SHP77 treated with DMSO at 0.1 percent for 48 hours (cell line): ENCODE measurements at regions not wholly inside any gene's neighbourhood (a gene's known extent, or its start where the extent isn't known, plus 50 kb on each side); places are given as distances from the start of the nearest gene placed in this dataset.

Experiments
- DNase-seq: peaks from one replicate; lab custom pipeline; 2025; lab: John Stamatoyannopoulos, UW

GRCh38 chr16:8519179-8519578, 71.1 kb downstream of the TMEM114 start:
- DNase-seq = no peak

DNA sequence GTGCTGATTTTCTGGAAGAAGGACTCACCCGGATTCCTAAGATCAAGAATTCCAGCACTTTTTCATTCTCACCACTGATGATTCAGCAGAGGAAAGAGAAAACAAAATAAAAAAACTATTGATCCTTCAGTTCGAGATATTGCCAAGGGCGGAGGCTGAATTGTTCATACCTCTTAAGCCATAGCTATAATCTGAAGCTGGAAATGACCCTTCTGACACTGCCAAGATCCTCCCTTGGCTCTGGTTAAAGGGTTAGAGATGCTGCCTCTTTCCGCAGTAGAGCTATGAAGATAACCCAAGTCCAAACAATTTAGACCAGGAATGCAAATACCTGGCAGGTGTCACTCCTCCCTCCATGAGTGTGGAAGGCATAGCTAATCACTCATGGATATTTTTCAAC, 73.0 kb downstream of the TMEM114 start:
- DNase-seq = no peak

DNA sequence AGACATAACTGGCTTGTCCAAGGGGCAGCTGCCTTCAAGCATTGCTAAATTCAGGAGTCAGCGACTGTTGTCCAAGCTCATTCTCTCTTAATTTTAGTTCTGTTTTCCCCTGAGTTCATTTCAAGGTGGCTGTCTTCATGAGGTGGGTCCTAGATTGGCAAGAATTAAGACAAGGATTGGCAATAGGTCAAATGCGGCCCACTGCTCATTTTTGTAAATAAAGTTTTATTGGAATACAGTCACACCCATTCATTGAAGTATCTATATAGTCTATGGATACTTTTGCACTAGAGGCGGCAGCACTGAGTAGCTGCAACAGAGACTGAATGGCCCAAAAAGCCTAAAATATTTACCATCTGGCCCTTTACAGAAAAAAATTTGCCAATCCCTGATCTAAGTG, 73.8 kb downstream of the TMEM114 start:
- DNase-seq = no peak

DNA sequence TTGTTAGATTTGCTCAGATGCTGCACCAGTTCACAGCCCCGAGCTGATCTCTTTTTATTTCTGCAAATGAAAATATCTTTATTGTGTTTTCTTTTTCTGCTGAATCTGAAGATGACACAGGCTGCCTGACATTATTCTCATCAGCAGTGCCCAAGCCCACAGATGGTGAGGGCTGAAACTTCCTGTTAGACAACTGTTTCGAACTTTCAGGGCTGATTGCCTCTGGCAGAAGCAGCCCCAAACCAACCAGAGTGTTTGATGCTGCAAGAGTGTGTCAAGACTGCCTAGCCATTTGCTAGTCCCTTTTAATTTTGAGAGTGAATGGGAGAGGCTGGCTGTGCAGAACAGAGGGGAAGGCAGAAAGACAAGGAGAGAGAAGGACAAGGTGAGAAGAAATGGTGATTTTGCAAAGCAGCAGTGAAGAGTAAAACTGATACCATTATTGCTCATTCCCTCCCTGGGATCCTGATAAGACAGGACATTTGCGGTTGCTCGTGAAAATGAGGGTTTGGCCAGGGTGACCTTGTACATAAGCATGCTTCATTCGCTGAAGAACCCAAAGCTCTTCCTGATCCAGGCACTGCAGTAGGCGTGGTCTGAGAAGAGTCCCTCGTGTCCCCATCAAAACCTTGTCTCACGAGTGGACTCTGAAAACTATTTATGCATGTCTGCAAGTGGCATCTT, 77.2 kb downstream of the TMEM114 start:
- no peak for DNase-seq

GRCh38 chr16:8511464-8511863, 78.8 kb downstream of the TMEM114 start:
- DNase-seq = no peak

- DNase-seq = no peak
These were observed 80.2 kb downstream of the TMEM114 start for GRCh38 chr16:8510160-8510559.

- DNase-seq = no peak
These were observed 84.9 kb downstream of the TMEM114 start for GRCh38 chr16:8505327-8505991.

- DNase-seq = no peak
These were observed 87.9 kb downstream of the TMEM114 start for GRCh38 chr16:8502446-8502845.

DNA sequence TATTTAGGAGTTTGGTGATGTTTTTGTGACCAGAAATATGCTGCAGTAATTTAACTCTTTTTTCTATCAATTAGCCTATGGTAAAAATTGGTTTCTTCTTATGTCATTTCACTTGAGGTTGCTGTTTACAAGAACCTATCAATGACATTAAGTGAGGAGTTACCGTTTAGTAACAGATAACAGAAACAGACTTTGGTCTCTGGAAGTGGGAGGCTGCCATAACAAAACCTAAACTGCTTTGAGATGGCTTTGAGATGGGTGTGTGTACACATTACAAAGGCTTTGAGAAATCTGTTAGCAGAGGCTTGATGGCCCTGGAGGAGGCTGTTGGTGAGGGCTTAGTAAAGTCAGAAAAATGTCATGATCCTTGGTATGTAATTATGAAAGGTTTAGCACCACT, 90.0 kb downstream of the TMEM114 start:
- no peak for DNase-seq

GRCh38 chr16:8496364-8496763, 93.9 kb downstream of the TMEM114 start:
- DNase-seq = no peak

- DNase-seq = no peak
These were observed 96.3 kb downstream of the TMEM114 start for GRCh38 chr16:8493972-8494371.

GRCh38 chr16:8492690-8493089, 97.6 kb downstream of the TMEM114 start:
- DNase-seq = no peak

GRCh38 chr16:8489580-8489979, 100.7 kb downstream of the TMEM114 start:
- DNase-seq = no peak

DNA sequence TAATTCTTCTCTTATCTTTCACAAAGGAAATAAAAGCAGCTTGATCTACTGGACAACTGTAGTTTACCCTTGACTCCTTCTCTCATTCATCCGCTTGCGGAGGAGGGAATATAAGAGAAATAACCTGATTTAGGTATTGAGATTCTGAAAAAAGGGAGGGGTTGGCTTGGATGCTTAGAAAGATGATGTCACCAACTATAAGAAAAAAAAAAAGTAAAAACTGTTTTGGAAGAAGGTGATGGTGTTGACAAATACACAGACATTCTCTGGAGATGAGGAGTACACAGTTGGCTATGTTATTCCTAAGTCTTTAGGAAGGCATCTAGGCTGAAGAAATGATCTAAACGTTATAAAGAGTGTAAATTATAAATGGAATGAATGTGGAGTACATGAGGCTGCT, 103.3 kb downstream of the TMEM114 start:
- no peak for DNase-seq

DNA sequence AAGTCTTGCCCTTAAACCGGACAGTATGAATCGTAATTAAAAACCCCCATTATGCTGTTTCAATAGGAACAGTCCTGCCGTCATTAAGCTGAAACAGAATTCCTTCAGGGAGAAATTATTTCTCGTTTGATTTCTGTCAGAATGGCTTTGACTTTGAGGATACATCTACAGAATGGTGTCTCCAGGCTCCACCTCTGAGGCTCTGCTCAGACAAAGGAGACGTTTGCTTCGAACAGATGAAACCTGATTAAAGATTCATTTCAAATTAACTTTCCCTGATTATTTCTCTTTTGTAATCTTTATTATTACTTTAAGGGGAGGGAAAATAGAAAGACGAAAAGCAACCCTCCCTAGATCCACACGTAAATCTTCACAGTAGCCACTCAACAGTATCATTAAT, 106.9 kb downstream of the TMEM114 start:
- DNase-seq = no peak

DNA sequence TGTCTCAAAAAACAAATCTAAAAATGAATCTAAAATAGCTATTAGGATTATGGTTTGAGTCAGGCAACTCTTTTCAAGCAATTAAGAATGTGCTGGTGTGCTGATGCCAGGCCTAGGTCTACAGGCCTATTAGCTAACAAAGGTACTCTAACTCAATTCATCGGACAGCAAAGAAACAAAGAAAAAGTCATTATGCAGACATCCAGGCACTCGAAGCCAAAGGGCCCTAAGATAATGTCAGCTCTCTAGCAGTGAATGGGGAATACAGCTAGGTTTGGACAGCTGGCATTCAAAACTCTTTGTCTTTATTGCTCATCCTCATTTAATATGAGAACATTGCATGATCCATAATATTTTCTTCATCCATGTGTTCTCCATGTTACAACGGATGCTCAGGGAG, 108.5 kb downstream of the TMEM114 start:
- no peak for DNase-seq

GRCh38 chr16:8476824-8477223, 113.5 kb downstream of the TMEM114 start:
- no peak for DNase-seq

DNA sequence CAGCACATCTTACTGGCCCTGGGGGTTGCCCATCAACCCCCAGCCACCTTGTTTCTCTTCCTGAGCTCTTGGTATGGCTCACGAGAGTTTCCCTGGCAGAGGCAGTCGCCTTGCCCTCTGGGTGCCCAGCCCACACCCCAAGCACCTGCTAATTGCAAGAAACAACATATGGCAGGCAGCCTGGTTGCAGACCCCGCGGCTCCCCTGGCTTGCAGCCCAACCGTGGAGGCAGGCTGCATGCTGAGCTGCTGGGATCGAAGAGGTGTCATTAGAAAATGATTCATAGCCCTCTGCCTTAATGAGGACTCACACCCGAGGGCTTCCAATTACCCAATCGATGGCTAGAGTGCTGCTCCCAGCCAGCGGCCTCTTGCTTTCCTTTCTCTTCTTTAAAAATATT, 115.7 kb downstream of the TMEM114 start:
- no peak for DNase-seq

DNA sequence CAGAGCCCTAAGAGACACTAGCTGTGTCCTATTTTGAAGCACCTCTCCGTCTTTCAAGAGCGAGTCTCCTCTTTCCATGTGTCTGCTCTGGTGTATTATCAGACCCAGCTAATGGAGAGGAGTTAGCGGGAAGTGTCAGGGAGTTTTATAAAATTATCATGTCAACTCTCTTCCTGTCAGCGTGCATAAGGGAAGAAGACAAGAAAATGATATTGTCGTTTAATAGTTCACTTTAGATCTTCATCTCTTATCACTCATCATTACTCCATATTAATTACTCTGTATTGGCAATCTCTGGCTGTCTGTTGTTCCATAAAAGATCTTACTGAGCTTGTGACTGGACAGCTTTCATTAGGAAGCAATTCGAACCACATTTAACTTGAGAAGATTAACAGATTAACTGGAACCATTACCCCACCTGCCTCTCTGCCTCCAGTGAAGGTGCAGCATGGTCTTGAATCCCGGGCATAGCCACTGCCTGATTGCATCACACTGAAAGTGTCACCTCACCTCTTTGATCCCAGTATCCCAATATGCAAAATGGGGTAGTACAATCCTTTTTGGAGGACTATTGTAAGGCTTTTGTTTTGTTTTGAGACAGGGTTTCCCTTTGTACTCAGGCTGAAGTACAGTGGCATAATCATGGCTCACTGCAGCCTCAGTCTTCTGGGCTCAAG, 121.1 kb downstream of the TMEM114 start:
- no peak for DNase-seq

DNA sequence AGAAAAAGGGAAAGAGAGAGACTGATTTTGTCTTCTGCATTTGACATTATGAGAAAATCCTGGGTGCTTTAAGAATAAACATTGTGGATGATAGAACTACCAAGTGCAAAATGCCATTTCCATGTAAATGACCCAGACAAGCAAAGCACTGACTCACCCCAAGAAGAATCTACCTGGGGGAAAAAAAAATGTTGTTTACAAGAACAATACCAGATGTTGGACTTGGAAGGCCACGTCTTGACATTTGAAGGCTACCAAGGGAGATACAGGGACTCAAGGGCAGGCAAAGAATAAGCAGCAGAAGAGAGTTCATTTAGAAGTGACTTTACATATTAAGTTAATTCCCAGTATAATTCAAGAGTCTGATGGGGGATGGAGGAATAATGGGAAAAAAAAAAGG, 125.3 kb downstream of the TMEM114 start:
- DNase-seq = no peak

DNA sequence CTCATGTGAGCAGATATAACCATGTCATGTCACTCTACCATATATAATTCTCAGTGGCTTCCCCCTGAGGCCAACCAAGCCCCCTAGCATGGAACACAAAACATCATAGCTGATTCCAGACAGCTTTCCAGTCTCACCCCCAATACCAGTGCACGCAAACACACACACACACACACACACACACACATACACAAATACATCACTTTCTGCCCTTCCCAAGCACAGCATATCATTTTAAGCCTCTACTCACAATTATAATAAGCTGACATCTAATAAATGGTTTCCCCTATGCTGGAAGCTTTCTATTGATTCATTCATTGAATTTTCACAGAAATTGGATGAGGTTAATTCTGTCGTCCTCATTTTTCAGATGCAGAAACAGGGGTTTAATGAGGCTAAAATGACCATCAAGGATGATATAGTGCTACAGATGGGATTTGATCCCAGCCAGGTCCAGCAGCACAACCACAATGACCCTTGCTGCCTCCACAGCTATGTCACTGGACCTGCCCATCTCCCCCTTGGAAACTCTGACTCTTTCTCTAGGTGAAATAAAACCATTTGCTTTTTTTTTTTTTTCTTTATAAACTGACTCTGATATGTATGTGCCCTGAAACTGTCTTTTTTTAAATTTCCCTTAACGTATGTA, 131.1 kb downstream of the TMEM114 start:
- DNase-seq = no peak

DNA sequence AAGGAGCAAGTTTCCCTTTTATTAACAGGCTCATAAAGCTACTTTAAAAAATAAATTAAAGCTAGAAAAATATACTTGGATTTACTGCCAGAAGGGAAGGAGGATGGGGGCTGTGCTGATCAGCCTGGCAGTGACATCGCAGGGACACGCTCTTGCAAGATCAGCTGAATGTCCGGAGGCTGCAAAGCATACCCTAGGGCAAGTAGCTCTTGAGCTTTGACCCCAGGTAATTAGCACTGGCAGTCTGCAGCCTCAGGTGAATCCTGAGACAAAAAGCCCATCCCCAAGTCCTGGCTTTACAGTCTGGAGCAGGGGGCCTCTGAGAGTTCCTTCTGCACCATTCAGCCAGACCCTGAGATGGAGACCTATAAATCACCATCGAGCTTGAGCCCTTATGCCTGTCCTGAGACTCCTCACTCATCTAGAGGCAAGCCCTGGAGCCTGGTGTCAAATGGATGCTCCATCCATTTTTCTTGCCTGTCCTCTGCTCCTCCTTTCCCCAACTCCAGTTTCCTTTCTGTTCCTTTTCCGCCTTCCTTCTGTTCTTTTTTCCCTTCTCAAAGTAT, 131.7 kb downstream of the TMEM114 start:
- DNase-seq = no peak

- DNase-seq = no peak
These were observed 137.0 kb downstream of the TMEM114 start for GRCh38 chr16:8453359-8453758.
